Ovary (tissue), 3 donors: ENCODE measurements at regions not wholly inside any gene's neighbourhood (a gene's known extent, or its start where the extent isn't known, plus 50 kb on each side); places are given as distances from the start of the nearest gene placed in this dataset.

Experiments used
- CTCF ChIP-seq, 3 donors: fragments of 450-650 bp in 2 of 3; fragments of 200-600 bp in 1 of 3; IDR thresholded peaks; one replicate each; pipeline versions ENCODE4 v1.5.1 to v1.8.0; 2016 to 2022; ENCODE audit warnings: antibody characterized with exemption in 3 of 3, mild to moderate bottlenecking in 1 of 3
- EP300 ChIP-seq: sonication (generic); formaldehyde crosslinking; IDR thresholded peaks from one replicate; pipeline ENCODE4 v1.6.1; 2017; ENCODE audit warnings: antibody characterized with exemption
- POLR2A ChIP-seq: fragments of 450-650 bp; IDR thresholded peaks from one replicate; pipeline ENCODE4 v1.6.1; 2017; ENCODE audit warnings: antibody characterized with exemption, mild to moderate bottlenecking, moderate library complexity
- donor health status: DM: no; HTN: no; CAD: no.

DNA sequence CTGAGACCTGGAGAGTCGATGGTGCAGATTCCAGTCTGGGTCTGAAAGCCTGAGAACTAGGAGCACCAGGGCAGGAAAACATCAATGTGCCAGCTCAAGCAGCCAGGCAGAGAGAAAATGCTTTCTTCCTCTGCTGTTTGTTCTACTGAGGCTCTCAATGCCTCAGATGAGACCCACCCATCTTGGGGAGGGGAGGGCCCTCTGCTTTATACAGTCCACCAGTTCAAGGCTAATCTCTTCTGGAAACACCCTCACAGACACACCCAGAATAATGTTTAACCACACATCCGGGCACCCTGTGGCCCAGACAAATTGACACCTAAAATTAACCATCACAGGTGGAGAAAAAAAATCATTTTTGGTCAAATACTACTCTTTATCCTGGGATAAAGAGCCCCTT is 89.3 kb upstream of the SLC22A23 start:
- no peak for TF ChIP-seq POLR2A
- no peak for TF ChIP-seq EP300
- no peak for TF ChIP-seq CTCF (IDR thresholded peaks at IDR 0.05)
